ENCODE measurements at regions not wholly inside any gene's neighbourhood (a gene's known extent, or its start where the extent isn't known, plus 50 kb on each side); places are given as distances from the start of the nearest gene placed in this dataset.

- no peak overlapping the region for H3K4me3 ChIP-seq (ENCODE audit: control insufficient read depth, low read depth, low read length)
- TF ChIP-seq, protein P1, sequence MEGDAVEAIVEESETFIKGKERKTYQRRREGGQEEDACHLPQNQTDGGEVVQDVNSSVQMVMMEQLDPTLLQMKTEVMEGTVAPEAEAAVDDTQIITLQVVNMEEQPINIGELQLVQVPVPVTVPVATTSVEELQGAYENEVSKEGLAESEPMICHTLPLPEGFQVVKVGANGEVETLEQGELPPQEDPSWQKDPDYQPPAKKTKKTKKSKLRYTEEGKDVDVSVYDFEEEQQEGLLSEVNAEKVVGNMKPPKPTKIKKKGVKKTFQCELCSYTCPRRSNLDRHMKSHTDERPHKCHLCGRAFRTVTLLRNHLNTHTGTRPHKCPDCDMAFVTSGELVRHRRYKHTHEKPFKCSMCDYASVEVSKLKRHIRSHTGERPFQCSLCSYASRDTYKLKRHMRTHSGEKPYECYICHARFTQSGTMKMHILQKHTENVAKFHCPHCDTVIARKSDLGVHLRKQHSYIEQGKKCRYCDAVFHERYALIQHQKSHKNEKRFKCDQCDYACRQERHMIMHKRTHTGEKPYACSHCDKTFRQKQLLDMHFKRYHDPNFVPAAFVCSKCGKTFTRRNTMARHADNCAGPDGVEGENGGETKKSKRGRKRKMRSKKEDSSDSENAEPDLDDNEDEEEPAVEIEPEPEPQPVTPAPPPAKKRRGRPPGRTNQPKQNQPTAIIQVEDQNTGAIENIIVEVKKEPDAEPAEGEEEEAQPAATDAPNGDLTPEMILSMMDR (IDR thresholded peaks at IDR 0.05; ENCODE audit: control insufficient read depth, insufficient read depth, low read depth, low read length, missing control alignments) = no peak
- DNase-seq (ENCODE audit: low read depth) = no peak
Observed at GRCh38 chr13:105774739-105775460, 760.6 kb downstream of the EFNB2 start.

DNA sequence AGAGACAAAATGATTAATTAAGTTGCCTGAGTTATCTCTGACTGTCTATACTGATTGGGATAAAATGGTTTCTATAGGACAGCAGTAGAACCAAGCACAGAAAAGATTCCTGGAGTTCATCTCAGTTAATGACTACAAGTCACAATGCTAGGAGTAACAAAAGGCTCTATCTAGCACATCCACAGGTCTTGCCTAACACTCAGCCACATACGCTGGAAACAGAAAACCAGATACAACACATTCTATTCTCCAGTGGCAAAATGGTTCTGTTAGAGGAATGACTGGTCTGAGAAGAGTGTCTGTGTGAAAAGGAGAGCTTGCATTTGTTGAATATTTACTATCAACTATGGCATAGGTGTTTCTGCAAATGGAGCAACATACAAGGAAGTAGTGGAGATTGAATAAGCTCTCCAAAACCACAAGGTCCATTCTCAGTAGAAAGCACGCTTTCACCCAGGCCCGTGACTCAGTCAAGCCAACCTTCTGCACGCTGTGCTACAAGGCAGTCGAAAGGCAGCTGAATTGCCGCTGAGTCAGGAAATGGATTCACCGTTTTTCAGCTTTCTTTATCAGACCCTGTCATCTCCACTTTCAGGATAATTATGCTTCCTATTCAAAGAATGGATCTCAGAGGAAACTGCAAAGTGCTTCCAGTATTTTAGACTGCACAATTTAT, 761.5 kb downstream of the EFNB2 start:
- H3K4me3 ChIP-seq (ENCODE audit: control insufficient read depth, low read depth, low read length) = no peak overlapping the region
- TF ChIP-seq, protein P1 (IDR thresholded peaks at IDR 0.05; ENCODE audit: control insufficient read depth, insufficient read depth, low read depth, low read length, missing control alignments) = no peak
- DNase-seq (ENCODE audit: low read depth) = no peak

DNA sequence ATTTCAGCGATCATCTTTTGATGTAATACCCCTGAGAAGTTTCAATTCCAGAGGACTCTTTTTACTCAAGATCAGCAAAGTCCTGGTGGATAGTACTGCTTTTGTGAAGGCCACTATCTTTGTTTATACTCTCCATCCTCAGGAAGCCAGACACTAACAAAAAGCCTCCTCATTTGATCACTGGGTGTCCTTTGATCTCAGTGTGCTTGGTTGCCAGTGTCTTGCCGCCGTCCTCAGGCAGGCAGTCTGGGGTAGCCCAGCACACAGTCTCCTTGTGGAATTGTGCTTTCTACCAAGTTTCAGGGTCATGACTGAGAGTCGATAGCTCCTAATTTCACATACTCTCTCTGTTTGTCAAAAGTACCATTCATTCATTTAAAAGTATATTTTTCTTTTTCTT, 762.2 kb downstream of the EFNB2 start:
- no peak for DNase-seq (ENCODE audit: low read depth)
- TF ChIP-seq, protein P1 (IDR thresholded peaks at IDR 0.05; ENCODE audit: control insufficient read depth, insufficient read depth, low read depth, low read length, missing control alignments) = no peak
- no peak overlapping the region for H3K4me3 ChIP-seq (ENCODE audit: control insufficient read depth, low read depth, low read length)

DNA sequence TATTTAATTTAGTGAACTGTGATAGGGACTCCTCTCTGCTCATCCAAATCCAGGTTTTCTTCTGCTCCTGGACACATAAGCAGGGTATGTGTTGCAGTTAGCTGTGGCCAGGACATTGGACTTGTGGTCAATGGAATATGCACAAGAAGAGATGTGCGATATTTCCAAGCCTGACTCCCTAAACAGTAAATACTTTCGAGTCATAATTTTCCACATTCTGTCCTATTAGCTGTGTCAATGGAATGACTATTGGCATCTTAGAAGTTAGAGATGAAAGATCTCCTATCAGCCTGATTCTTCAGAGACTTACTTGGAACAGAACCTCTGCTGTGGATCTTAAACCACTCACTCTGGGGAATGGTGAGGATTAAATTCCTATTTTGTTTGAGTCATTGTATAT, 771.0 kb downstream of the EFNB2 start:
- H3K4me3 ChIP-seq (ENCODE audit: control insufficient read depth, low read depth, low read length) = no peak overlapping the region
- no peak for DNase-seq (ENCODE audit: low read depth)
- TF ChIP-seq, protein P1 (IDR thresholded peaks at IDR 0.05; ENCODE audit: control insufficient read depth, insufficient read depth, low read depth, low read length, missing control alignments) = no peak

GRCh38 chr13:105763851-105764250, 771.6 kb downstream of the EFNB2 start:
- H3K4me3 ChIP-seq (ENCODE audit: control insufficient read depth, low read depth, low read length) = no peak overlapping the region
- TF ChIP-seq, protein P1 (IDR thresholded peaks at IDR 0.05; ENCODE audit: control insufficient read depth, insufficient read depth, low read depth, low read length, missing control alignments) = no peak
- no peak for DNase-seq (ENCODE audit: low read depth)

DNA sequence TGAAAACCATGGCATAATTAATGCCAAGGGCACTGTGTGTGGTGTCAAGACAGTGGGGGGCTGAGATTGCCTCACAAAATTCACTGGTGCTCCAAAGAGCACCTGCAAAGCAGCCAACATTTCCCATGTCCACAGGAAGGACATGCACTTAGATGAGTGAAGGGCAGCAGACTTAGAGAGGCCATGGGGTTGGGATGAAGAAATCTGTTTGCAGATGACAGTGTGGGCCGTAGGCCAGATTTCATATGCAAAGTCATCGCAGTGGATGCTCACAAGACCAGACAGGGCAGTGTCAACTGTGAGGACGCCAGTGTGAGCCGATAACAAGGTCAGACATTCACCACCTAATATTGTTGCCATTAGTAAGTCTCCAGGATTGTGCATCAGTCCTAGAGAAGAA, 773.4 kb downstream of the EFNB2 start:
- TF ChIP-seq, protein P1 (IDR thresholded peaks at IDR 0.05; ENCODE audit: control insufficient read depth, insufficient read depth, low read depth, low read length, missing control alignments) = no peak

More for the DNA sequence above, 773.4 kb downstream of the EFNB2 start:
- H3K4me3 ChIP-seq (ENCODE audit: control insufficient read depth, low read depth, low read length) = no peak overlapping the region
- no peak for DNase-seq (ENCODE audit: low read depth)

Measured in AG09309 (cell line).